G401.6 (cell line): ENCODE measurements at regions not wholly inside any gene's neighbourhood (a gene's known extent, or its start where the extent isn't known, plus 50 kb on each side); places are given as distances from the start of the nearest gene placed in this dataset.
"Not testable (repeated sequence)": the region's sequence is repeated elsewhere in the genome, so short reads cannot be mapped to it uniquely, and the experiment has no call there.

ENCODE experiments used
- FAIRE-seq: peaks from 2 replicates; lab custom pipeline; 2012; peaks lifted over from hg19 to GRCh38; lab: Jason Lieb, UNC

GRCh38 chr5:24145806-24146205 lies 499.0 kb downstream of the CDH10 start:
- FAIRE-seq, result no peak

GRCh38 chr5:24161559-24161958 lies 483.2 kb downstream of the CDH10 start:
- no peak for FAIRE-seq

GRCh38 chr5:24162343-24162742 lies 482.4 kb downstream of the CDH10 start:
- no peak for FAIRE-seq

DNA sequence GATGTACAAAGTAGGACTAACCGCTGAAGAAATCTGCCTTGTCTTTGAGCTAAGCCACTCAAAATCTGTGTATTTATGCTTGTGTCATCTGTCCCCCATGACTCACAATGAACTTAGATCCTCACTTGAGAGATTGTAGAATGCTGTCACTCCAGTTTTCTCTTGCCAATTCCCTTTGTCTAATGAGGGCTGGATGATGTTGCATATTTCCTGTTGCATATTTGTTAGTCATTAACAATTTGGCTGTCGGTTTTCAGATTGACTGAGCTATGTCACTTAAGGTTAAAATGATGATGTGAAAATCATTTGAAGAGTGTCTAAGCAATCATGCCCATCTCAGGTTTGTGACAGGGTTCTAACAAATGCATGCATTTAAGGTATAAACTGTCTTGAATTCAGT lies 481.7 kb downstream of the CDH10 start:
- FAIRE-seq, result no peak

- FAIRE-seq, result no peak
Observed at GRCh38 chr5:24167806-24168205, 477.0 kb downstream of the CDH10 start.

- FAIRE-seq, result no peak
Observed at GRCh38 chr5:24170026-24170425, 474.8 kb downstream of the CDH10 start.

DNA sequence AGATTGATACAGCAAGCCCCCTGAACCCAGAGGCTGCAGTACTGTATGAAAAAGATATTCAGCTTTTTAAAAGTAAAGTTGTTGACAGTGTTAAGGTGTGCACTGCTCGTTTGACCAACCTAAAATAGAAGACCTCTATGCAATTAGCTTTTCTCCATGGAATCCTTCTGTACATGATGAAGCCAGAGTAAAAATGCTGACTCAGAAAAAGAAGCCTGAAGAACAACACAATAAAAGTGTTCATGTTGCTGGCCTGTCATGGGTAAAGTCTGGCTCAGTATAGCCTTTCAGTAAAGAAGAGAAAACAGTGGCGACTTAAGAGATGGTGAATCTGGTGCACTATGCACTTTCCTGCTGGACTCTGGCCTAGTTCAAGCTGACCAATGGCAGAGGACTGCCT lies 473.8 kb downstream of the CDH10 start:
- FAIRE-seq, result not testable (repeated sequence)

DNA sequence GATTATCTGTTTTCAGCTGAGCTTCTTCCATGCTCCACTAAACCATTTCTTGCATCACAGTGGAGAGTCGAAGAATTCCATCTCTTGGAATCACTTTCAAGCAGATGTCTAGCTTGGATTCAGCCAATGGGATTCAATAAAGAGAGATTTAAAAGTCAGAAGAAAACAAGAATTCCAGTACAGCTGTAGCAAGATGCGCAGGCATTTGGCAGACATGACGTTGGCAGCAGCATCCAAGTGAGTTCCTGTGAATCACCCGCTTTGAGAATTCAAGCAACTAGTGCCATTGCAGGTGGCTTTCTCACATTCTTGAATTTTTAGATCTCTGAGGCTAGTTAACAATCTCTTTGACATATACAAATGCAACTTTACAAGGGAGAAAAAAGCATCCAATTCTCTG lies 467.0 kb downstream of the CDH10 start:
- FAIRE-seq, result no peak

GRCh38 chr5:24183981-24184380 lies 460.8 kb downstream of the CDH10 start:
- FAIRE-seq, result no peak

DNA sequence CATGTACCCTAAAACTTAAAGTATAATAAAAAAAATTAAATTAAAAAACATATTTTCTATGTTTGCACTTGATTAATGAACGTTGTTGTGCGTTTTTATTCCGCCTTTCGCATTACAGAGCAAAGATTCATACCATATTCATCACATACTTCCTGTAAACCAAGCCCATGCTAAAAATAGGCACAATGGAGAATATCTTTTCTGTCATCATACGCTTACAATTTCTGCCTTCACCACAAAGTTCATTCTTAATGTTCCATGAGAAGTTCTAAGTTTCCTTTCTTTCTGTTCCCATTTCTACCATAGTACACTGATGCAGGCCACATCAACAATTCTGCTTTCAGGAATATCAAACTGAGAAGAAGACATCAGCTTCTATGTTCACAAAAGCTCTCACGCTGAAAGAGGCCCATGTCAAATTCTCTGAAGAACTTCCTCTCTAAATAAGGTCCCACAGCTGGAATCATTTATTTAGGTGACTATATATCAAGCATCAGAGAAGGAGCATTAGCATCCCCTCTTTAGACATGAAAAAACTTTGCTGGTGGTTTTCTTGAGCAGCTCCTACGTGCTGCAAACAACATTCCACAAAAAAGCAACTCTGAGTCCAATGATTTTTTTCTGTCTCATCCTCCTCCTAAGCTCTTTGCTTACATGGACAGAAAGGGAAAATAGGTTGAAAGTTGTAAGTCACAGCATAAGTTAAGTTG lies 456.4 kb downstream of the CDH10 start:
- FAIRE-seq, result no peak

DNA sequence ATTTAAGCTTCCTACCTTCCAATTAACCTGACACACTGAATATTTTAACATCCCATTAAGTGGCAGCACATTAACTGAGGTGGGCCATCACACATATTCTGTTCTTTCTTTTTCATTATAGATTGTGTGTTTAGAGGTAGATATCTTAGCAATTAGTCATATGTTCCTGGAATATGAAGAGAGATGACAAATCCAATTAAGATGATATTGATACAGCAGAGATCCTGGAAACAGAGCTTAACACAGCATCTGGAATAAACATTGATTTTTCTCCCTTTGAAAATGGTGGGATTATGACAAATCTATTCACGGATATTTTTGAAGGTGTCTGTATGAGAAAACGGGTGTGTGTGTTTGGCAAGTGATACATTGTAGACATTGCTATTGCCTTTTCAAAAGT lies 448.0 kb downstream of the CDH10 start:
- FAIRE-seq, result no peak

GRCh38 chr5:24208686-24209106 lies 436.1 kb downstream of the CDH10 start:
- no peak for FAIRE-seq

GRCh38 chr5:24215114-24215513 lies 429.7 kb downstream of the CDH10 start:
- FAIRE-seq, result no peak

DNA sequence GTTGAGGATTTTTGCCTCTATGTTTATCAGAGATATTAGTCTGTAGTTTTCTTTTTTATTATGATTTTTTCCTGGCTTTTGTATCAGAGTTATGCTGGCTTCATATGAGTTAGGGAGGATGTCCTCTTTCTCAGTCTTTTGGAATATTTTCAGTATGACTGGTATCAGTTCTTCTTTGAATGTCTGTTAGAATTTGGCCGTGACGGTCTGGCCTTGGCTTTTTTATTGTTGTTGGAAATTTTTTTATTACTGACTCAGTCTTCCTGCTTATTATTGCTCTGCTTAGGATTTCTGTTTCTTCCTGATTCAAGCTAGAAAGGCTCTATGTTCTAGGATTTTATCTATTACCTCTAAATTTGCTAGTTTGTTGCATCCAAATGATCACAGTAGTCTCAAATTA lies 421.9 kb downstream of the CDH10 start:
- FAIRE-seq, result no peak

DNA sequence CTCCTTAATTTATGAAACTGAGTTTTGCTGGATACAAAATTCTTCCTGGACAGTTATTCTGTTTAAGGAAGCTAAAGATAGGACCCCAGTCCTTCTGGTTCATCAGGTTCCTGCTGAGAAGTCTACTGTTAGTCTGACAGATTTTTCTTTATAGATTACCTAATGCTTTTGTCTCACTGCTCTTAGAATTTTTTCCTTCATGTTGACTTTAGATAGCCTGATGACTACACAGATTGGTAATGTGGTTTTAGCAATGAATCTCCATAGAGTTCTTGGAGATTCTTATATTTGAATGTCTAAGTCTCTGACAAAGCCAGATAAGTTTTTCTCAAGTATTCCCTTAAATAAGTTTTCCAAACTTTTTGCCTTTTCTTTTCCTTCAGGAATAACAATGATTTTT lies 419.7 kb downstream of the CDH10 start:
- no peak for FAIRE-seq

GRCh38 chr5:24226479-24226878 lies 418.3 kb downstream of the CDH10 start:
- FAIRE-seq, result no peak

GRCh38 chr5:24227881-24228280 lies 416.9 kb downstream of the CDH10 start:
- not testable (repeated sequence) for FAIRE-seq

DNA sequence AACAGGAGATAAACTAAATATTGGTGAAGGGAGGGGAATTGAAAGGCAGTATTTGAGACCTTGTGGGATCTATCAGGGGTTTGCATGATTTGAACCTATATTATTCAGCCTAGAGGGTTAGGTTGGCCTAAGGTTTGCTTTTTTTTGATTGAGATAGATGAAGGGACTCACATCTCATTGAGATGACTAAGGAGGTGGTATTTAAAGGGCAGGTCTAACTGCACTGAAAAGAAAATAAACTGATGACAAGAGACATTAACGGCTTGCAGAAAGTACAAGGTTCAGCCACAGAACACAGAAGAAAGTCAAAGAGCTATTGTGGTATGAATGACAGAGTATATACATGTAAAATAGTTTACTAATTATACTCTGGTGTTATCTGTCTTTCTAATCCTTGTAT lies 412.7 kb downstream of the CDH10 start:
- FAIRE-seq, result no peak

DNA sequence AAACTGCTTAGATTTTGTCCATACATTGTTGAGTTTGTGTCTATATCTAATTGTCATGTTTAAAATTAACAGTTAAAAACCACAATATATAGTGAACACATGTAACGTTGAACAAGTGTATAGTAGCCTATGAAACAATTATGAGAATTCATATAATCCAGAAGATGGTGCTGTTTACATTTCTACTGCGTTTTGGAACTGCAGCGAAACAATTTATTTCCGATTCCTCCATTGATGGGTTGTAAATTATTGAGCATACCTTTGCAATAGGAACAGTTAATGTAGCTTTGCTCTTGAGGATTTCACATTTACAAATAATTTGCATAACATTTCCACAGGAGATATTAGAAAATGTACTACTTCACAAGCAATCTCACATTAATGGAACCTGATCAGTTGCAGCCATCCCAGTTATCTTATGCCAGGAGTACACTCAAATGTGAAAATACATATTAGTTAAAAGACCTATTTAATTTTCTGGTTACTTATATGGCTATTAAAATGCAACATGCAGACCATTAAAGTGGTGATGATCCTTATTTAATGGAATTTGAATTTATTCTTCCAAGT lies 411.8 kb downstream of the CDH10 start:
- FAIRE-seq, result no peak

- no peak for FAIRE-seq
Observed at GRCh38 chr5:24235946-24236345, 408.8 kb downstream of the CDH10 start.

- FAIRE-seq, result no peak
Observed at GRCh38 chr5:24245821-24246220, 399.0 kb downstream of the CDH10 start.

DNA sequence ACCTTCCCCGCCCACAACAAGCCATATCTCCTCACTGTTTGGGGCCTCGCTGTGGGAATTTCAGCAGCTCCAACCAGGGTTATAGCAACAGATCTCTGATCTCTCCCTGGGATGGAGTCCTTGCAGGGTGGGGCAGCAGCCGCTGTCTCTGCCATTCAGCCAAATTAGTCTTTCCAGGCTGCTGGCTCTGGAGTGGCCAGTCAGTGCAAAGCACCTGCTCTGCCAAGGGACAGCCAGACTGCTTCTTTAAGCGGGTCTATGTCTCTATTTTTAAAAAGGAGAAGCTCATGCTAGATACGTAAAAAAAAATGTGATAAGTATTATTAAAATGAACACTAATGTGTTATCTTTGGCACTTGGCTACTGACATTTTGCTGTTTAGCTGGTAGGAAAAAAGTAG lies 380.2 kb downstream of the CDH10 start:
- FAIRE-seq, result no peak

DNA sequence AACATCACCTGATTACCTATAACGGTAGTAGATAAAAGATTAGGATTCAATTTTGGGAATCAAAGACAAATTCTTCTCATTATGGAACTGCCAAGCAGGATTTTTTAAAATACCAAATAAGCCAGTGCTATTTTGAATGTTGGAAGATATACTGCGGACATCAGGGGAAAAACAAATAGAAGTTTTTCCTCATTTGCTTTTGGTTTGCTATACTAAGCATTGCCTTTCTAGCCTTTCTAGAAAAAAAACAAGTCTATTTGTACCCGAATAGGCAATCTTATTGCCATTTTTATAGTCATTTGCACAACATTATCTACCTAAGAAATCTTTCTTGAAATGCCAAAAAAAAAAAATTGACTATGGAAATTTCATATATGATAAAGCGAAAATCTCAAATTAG lies 379.5 kb downstream of the CDH10 start:
- FAIRE-seq, result no peak

DNA sequence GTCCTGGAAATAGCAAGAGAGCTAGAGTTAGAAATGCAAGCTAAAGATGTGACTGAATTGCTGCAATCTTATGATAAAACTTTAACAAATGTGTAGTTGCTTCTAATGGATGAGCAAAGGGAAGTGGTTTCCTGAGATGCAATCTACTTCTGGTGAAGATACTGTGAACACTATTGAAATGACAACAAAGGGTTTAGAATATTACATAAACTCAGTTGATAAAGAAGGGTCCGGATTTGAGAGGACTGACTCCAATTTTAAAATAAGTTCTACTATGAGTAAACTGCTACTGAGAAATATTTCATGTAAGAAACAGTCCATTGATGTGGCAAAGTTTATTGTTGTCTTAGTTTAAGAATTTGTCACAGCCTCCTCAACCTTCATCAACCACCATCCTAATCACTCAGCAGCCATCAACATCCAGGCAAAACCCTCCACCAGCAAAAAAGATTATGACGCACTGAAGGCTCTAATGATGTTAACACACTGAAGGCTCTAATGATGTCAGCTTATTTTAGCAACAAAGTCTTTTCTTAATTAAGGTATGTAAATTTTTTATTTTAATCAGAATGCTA lies 376.2 kb downstream of the CDH10 start:
- FAIRE-seq, result no peak
